GM12865 (cell line): ENCODE measurements at regions not wholly inside any gene's neighbourhood (a gene's known extent, or its start where the extent isn't known, plus 50 kb on each side); places are given as distances from the start of the nearest gene placed in this dataset.
"Not testable (repeated sequence)": the region's sequence is repeated elsewhere in the genome, so short reads cannot be mapped to it uniquely, and the experiment has no call there.

Experiments
- DNase-seq: peaks from one replicate; pipeline ENCODE4 v3.0.0; 2010; ENCODE audit warnings: low read depth
- H3K4me3 ChIP-seq: 2 replicates; pipeline ENCODE4 v1.5.1; 2011; ENCODE audit warnings: mild to moderate bottlenecking, low read depth, low read length, control low read depth
- CTCF ChIP-seq: IDR thresholded peaks from 2 replicates; pipeline ENCODE4 v1.5.1; 2011; ENCODE audit warnings: low read length, control low read depth, low read depth, inconsistent platforms; ENCODE audit not compliant: insufficient read depth; ENCODE audit errors: missing control alignments

GRCh38 chr10:9437131-9437530 is 1382.6 kb downstream of the GATA3 start:
- no peak for TF ChIP-seq CTCF
- H3K4me3 ChIP-seq = no peak overlapping the region
- DNase-seq = no peak

- no peak for TF ChIP-seq CTCF
- H3K4me3 ChIP-seq = no peak overlapping the region
- DNase-seq = no peak
Measured at GRCh38 chr10:9443758-9444157, 1389.3 kb downstream of the GATA3 start.

- no peak for TF ChIP-seq CTCF
- DNase-seq = no peak
- H3K4me3 ChIP-seq = no peak overlapping the region
Measured at GRCh38 chr10:9449530-9449929, 1395.0 kb downstream of the GATA3 start.

GRCh38 chr10:9450801-9451200 is 1396.3 kb downstream of the GATA3 start:
- TF ChIP-seq CTCF = no peak
- no peak overlapping the region for H3K4me3 ChIP-seq
- no peak for DNase-seq

- no peak for DNase-seq
- TF ChIP-seq CTCF = no peak
- H3K4me3 ChIP-seq = no peak overlapping the region
Measured at GRCh38 chr10:9451211-9451773, 1396.8 kb downstream of the GATA3 start.

GRCh38 chr10:9452056-9452455 is 1397.6 kb downstream of the GATA3 start:
- H3K4me3 ChIP-seq = no peak overlapping the region
- DNase-seq = no peak
- no peak for TF ChIP-seq CTCF

GRCh38 chr10:9453871-9454270 is 1399.4 kb downstream of the GATA3 start:
- not testable (repeated sequence) for DNase-seq, H3K4me3 ChIP-seq
